ENCODE measurements at regions not wholly inside any gene's neighbourhood (a gene's known extent, or its start where the extent isn't known, plus 50 kb on each side); places are given as distances from the start of the nearest gene placed in this dataset.

DNA sequence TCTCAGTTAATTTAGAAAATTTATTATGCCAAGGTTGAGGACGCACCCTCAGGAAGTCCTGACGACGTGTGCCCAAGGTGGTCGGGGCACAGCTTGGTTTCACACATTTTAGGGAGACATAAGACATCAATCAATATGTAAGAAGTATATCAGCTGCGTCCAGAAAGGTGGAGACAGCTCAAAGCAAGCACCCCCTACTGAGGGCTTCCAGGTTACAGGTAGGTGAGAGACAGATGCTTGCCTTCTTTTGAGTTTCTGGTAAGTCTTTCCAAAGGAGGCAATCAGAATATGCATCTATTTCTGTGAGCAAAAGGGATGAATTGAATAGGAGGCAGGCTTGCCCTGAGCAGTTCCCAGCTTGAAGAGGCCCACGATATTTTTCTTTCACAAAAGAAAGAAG lies 614.3 kb downstream of the XPNPEP1 start:
- TF ChIP-seq CTCF (IDR thresholded peaks at IDR 0.05; ENCODE audit: low read length) (no peak), EZH2 (IDR thresholded peaks at IDR 0.05; ENCODE audit: borderline replicate concordance, low read length) (no peak)

Measured in OCI-LY1 (cell line).